Gastroesophageal sphincter (tissue), 3 donors: ENCODE measurements at regions not wholly inside any gene's neighbourhood (a gene's known extent, or its start where the extent isn't known, plus 50 kb on each side); places are given as distances from the start of the nearest gene placed in this dataset.

ENCODE experiments used
- POLR2A ChIP-seq, 2 donors: fragments of 450-650 bp; IDR thresholded peaks; one replicate each; pipeline ENCODE4 v1.6.1; 2017; ENCODE audit warnings: antibody characterized with exemption in 2 of 2, mild to moderate bottlenecking in 2 of 2, moderate library complexity in 1 of 2
- POLR2AphosphoS5 ChIP-seq: sonication (generic); formaldehyde crosslinking; IDR thresholded peaks from one replicate; pipeline ENCODE4 v1.6.1; 2017; ENCODE audit warnings: antibody characterized with exemption
- TF ChIP-seq, protein P1 (sequence below), 4 experiments: fragments of 200-600 bp in 2 of 4; fragments of 450-650 bp in 2 of 4; sonication (generic) in 1 of 4; IDR thresholded peaks; one replicate each; pipeline ENCODE4 v1.5.1; 2017 to 2019; ENCODE audit warnings: antibody characterized with exemption in 4 of 4, mild to moderate bottlenecking in 2 of 4, moderate library complexity in 2 of 4

DNA sequence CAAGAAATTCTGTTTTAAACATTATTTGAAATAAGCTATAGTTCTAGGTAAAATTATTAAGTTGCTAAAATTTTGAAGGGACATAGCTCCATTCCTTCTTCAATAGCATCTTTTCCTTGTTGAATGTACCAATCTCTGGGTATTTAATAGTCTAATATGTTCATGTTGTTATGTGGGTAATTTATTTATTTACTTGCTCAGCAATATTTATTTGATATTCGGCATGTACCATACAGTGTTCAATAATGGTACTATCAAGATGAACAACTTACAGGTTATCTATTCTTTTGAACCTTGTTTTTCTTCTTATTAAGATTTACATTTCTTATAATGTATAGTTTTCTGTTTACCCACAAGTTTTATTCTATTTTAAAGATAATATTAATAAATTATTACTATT is 1616.8 kb upstream of the PIK3C3 start:
- TF ChIP-seq, protein P1, sequence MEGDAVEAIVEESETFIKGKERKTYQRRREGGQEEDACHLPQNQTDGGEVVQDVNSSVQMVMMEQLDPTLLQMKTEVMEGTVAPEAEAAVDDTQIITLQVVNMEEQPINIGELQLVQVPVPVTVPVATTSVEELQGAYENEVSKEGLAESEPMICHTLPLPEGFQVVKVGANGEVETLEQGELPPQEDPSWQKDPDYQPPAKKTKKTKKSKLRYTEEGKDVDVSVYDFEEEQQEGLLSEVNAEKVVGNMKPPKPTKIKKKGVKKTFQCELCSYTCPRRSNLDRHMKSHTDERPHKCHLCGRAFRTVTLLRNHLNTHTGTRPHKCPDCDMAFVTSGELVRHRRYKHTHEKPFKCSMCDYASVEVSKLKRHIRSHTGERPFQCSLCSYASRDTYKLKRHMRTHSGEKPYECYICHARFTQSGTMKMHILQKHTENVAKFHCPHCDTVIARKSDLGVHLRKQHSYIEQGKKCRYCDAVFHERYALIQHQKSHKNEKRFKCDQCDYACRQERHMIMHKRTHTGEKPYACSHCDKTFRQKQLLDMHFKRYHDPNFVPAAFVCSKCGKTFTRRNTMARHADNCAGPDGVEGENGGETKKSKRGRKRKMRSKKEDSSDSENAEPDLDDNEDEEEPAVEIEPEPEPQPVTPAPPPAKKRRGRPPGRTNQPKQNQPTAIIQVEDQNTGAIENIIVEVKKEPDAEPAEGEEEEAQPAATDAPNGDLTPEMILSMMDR (IDR thresholded peaks at IDR 0.05): no peak
- no peak for TF ChIP-seq POLR2A (IDR thresholded peaks at IDR 0.05)
- TF ChIP-seq POLR2AphosphoS5: no peak
